NB4 (cell line): ENCODE measurements at regions not wholly inside any gene's neighbourhood (a gene's known extent, or its start where the extent isn't known, plus 50 kb on each side); places are given as distances from the start of the nearest gene placed in this dataset.

Source experiments
- POLR2A ChIP-seq: IDR thresholded peaks from 2 replicates; pipeline ENCODE4 v1.6.1; 2011; ENCODE audit warnings: mild to moderate bottlenecking; ENCODE audit not compliant: insufficient read length; ENCODE audit errors: extremely low read depth
- TF ChIP-seq, protein P1 (sequence below): IDR thresholded peaks from one replicate; pipeline ENCODE4 v1.5.1; 2012; ENCODE audit warnings: low read depth, low read length

DNA sequence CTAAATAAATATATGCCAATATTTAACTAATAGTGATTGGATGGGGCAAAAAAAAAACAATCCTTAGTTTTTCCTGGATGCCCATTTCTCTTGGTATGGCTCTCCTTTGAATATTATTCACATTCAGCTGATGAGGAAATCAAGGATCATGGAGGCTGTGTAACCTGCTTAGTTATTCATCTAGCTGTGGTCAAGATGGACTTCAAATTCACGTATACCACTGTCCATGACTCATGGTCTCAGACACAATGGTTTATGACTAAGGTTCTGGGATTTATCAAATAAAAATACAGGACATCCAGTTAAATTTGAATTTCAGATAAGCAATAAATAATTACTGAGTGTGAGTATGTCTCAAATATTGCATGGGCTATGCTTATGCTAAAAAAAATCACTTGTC, 191.5 kb upstream of the CELF2 start:
- TF ChIP-seq, protein P1, sequence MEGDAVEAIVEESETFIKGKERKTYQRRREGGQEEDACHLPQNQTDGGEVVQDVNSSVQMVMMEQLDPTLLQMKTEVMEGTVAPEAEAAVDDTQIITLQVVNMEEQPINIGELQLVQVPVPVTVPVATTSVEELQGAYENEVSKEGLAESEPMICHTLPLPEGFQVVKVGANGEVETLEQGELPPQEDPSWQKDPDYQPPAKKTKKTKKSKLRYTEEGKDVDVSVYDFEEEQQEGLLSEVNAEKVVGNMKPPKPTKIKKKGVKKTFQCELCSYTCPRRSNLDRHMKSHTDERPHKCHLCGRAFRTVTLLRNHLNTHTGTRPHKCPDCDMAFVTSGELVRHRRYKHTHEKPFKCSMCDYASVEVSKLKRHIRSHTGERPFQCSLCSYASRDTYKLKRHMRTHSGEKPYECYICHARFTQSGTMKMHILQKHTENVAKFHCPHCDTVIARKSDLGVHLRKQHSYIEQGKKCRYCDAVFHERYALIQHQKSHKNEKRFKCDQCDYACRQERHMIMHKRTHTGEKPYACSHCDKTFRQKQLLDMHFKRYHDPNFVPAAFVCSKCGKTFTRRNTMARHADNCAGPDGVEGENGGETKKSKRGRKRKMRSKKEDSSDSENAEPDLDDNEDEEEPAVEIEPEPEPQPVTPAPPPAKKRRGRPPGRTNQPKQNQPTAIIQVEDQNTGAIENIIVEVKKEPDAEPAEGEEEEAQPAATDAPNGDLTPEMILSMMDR, result no peak
- no peak for TF ChIP-seq POLR2A
